ENCODE measurements at regions not wholly inside any gene's neighbourhood (a gene's known extent, or its start where the extent isn't known, plus 50 kb on each side); places are given as distances from the start of the nearest gene placed in this dataset.
A peak's percentile ranks its signal among the peaks of the same experiment; 100 is the strongest.

DNA sequence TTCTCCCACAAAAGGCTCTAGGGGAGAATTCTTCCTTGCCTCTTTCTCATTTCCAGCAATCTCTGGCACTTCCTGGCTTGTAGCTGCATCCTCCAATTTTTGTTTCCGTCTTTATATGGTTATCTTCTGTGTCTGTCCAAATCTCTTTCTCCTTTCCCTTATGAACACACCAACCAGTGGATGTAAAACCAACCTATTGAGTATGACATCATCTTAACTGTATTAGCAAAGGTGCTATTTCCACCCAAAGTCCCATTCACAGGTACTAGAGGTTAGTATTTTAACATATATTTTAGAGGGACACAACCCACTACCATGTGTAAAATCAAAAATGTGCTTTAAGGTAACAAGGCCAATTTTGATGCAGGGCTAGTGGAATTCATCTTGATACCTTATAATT, 129.0 kb downstream of the RAP2A start:
- DNase-seq, result no peak

DNA sequence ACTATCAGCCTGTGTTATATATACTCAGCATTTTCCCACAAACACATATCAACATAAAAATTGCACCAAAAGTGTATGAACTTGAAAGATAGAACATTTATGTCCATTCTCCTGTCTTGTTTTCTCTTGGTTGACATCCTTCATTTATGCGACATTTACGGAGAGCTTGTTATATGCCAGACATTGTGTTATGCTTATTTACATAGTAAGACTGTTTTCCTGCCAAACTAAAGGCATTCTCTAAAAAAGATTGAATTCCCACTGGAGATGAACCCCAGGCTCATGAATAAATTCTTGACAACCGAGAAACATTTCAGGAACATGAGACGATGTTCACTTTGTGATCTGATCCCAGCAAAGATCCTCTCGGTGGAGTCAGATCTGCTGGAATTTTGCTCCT, 131.0 kb downstream of the RAP2A start:
- DNase-seq, result no peak

DNA sequence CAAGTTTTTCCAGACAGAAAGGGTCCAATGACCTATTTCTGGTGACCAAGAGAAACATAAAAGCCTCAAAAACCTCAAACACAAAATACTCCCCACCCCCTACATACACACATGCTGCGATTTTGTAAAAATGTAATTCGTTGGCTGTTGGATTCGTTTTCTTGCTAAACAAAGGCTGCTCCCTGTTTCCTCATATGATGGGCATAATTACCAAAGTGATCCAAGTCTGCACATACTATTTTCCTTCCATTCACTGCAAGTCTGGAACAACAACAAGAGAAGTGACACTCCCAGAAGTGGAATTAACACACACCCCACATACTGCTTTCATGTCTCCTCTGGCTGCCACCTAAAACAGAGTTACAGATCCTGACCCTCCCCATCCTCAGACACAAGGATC, 131.9 kb downstream of the RAP2A start:
- no peak for DNase-seq

DNA sequence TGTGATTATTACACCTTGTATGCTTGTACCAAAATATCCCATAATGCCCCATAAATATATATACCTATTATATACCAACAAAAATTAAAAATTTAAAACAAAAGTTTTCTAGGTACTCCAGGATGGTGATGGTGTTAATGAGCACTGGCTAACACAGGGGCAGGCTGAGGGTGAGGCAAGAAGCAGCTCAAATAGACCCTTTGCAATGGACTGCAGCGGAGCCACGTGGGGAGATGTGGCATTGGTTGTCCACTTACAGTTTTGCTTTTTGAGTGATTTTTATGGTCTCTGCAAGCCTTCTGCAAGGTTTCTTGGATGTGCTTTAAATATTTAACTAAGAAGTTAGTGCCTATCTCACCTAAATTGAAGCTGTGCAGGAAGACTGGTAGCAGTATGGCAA, 132.9 kb downstream of the RAP2A start:
- DNase-seq, result no peak

DNA sequence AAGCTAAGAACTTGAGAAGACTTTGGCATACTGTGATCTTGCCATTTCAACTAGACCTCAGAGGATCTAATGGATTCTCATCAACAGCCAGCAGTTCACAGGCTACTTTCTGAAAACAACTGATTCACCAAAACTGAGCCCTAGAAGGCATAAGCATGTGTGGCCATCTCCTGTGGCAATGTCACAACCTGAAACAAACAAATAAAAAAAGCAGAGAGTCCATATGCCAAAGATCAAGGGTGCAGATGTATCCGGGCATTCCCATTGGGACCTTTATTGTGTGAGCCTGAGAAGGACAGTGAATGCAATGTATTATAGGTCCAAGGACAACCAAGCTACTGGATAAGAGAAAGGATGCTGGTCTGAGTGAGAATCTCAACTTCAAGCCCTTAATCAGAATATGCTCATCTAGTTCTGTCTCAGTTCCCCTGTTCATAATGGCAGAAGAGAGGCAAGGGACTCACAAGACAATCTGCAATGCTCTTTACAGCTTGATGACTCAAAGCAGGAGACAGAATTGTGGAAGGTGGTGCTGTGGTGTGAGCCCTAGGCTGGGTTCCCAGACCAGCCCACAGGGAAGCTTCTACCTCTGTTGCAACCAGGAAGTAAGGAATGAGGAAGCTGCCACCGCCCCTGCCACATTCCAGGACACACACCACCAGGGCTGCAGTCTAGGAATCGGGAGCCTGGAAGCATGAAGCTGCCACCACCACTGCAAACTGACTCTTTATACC, 133.7 kb downstream of the RAP2A start:
- DNase-seq, result no peak

DNA sequence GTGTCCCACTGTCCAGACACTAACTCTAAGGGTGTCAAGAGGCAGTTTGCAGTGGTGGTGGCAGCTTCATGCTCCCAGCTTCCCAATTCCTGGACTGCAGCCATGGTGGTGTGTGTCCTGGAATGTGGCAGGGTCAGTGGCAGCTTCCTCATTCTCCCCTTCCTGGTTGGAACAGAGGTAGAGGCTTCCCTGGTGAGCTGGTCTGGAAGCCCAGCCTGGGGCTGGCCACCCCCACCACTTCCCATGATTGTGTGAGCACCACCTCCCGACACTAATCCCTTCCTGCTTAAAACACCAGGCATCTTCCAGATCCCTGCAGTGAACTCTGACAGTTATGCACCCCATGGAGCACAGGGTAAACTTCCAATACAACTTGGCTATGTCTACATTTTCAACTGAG, 134.9 kb downstream of the RAP2A start:
- DNase-seq, result no peak

DNA sequence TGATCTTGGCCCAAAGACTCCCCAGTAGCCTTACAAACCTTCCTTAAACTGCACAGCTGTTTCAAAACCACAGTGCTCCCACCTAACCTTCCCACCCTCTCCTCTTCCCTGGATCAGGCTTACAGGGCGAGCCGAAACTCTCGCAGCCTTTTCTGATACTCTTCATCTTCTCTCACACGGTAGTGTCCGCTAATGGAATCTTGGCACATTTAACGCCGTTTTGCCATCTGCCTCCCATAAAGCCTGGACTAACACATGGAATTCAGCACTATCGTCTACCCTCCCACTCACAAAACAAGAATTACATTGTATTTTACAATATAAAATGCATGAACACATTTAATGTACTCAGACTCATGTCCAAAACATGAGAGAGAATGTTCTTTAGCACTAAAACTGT, 135.9 kb downstream of the RAP2A start:
- no peak for DNase-seq

DNA sequence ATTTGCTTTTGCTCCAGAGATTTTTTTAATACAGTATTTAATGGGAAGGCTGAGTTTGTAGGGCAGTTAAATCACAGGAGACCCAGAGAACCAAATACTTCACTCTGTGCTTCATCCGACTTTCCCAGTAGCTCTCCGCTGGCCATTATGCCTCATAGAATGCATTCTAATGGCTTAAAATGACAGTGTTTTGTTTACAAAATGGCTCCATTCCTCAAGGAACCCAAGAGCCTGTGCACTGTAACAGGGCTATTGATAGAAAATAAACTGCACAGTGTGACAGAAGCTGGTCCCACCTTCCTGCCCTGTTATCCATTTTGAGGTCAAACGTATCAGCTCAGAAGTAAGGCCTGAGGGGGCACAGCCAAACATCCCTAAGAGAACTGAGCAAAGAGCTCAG, 136.5 kb downstream of the RAP2A start:
- DNase-seq, result no peak

DNA sequence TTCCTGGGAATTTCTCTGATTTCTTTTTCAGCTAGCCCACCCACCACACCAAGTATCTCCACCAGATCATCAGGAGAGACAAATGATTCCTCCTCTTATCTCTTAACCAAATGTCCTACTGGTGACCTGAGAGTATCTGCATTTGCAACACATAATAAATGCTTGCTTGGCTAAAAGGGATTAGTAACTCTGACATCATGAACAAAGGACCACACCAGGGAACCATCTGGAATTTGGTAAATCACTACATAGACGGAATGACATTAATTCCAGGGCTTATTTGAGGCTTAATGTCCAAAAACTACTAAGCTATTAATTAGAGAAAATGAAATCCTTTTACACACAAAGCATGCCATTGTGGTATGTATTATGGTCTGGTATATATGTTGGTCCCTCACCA, 139.0 kb downstream of the RAP2A start:
- no peak for DNase-seq

DNA sequence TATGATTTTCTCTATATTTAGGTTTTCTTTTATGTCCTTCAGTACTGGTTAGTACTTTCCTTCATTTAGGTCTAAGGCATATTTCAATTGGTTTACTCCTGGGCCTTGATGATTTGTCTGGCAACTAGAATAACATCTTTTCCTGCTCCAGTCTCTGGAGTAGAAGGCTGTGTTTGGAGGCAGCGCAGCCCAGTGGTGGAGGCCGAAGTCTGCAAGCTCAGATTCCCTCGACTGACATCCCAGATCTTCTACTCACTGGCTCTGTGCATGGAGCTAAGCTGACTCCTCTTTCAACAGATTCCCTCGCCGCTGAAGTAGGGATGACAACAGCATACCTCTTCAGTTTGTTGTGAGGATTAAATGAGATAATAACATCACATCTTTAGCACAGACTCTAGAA, 141.0 kb downstream of the RAP2A start:
- DNase-seq, result no peak

DNA sequence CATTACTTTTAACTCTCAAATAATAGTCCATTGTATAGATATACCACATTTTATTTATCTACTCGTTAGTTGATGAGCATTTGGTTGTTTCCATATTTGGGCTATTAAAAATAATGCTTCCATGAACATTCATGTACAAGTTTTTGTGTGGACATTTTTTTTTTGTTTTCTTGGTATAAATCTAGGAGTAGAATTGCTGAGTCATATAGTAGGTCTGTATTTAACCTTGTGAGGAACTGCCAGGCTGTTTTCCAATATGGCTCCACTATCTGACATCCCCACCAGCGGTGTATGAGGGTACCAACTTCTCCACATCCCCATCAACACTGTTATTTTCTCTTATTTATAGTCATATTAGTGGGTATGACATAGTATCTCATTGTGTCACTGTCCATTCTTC, 143.1 kb downstream of the RAP2A start:
- DNase-seq, result no peak

DNA sequence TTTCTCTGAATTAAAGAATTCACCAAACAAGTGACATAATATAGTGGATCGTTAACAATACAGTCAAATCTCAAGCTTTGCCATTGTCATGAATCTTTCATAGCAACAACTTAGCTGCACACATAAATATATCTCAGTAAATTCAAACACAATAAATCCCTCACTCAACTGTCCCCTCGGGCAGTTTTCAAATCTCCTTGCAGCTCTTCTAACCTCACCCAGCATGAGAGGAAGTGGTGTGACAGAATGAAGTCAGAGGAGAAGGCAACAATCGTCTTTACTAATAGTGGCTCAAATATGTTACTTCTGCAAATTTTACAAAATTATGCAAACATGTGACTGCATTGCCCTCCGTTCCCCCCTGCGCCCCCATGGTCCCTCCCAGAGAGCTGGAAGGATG, 148.2 kb downstream of the RAP2A start:
- DNase-seq, result no peak

DNA sequence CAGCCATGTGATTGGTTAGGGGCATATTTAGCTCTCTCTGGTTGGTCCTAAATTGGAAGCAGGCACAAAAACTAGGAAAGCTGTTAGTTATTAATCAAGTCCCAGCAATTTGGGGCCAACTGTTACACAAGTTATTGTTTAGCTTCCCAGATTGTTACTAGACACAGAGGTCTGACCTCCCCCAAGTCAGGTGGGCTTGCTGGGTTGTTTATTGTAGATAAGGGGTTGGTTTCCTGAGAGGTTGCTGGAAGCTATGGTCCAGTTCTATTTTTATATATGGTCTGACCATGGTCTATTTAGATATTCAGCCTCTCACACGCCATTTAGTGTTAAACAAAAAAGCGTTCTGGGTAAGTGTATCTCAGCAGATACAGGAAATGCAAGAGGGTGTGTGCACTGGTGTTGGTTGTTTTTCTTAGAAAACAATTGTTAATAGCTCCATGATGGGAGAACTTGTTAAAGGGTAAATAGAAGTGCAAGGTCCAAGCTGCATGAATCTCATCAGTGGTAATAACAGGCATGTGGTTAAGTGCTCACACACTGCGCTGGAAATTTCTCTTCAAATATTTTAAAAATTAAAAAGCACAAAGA, 150.0 kb downstream of the RAP2A start:
- DNase-seq, result no peak

DNA sequence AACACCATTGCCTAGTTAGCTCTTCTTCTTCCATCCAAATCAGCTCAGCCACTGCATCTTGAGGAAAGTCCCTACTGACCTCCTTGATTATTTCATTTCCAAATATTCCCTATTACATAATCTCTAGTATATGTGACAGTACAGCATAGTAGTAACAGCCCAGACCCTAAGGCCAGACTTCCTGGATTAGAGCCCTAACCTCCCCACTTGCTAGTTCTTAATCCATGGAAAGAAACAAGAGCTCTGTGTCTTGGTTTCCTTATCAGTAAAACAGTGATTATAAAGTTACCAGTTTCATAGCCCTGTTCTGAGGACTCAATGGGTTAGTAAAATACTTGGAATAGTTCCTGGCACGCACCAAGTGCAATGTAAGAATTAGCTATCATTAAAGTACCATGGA, 153.0 kb downstream of the RAP2A start:
- DNase-seq, result no peak

DNA sequence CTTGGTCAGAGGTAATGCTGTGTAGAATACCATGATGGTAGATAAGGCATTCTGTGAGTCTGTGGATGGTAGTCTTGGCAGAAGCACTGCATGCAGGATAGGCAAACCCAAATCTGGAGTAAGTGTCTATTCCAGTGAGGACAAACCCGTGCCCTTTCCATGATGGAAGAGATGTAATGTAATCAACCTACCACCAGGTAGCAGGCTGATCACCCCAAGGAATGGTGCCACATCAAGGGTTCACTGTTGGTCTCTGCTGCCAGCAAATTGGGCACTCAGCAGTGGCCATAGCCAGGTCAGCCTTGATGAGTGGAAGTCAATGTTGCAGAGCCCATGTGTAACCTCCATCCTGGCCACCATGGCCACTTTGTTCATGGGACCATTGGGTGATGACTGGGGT, 155.0 kb downstream of the RAP2A start:
- no peak for DNase-seq

DNA sequence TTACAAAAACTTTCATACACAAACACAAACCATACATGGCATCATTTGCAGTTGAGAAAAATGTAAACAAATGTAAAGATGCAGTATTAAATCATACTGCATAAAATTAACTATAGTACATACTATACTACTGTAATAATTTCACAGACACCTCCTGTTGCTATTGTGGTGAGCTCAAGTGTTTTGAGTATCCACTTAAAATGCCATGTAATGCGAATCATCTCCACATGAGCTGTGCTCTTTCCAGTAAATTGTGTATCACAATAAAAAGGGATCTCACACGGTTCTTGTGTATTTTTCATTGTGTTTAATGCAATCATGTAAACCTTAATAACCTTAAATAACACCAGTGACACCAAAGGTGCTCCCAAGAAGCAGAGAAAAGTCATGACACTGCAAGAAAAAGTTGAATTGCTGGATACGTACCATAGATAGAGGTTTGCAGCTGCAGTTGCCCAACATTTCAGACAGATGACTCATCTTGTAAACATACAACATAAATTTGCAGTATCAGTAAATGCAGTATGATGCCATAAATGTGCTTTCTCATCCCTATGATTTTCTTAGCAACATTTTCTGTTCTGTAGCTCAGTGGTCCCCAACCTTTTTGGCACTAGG, 166.6 kb downstream of the RAP2A start:
- DNase-seq, result no peak

DNA sequence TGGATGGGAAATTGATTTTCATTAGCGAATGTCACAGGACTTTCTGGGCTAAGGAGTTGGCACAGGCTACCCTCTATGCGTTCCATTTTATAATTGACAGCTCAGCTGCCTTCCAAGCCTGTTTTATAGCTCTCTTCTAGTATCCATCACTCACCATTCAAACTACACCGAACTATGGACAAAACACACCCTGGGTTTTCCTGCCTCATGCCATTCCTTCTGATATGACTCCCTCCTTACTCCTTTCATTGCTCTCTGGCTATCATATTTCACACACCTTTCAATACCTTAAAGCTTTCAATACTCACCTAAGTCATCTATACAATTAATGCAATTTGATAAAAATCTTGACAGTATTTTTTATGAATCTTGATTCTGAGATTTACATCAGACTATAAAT, 181.3 kb downstream of the RAP2A start:
- no peak for DNase-seq

DNA sequence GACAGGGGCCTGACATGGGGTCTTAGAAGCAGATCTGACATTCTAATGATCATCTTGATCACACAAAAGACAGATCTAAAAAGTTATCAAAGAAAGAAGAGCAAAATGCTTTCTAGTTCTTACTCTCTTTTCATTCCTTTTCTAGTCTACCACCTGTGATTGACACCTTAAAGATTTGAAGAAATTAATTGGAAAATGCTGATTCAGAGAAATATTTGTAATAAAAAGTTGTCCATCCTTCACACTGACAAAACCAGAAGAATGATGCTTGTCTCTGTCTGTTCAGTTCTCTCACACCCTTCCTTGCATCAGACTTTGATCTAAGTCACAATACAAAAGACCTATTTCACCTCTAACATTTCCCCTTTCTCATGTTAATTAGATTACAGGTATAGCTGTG, 182.4 kb downstream of the RAP2A start:
- no peak for DNase-seq

DNA sequence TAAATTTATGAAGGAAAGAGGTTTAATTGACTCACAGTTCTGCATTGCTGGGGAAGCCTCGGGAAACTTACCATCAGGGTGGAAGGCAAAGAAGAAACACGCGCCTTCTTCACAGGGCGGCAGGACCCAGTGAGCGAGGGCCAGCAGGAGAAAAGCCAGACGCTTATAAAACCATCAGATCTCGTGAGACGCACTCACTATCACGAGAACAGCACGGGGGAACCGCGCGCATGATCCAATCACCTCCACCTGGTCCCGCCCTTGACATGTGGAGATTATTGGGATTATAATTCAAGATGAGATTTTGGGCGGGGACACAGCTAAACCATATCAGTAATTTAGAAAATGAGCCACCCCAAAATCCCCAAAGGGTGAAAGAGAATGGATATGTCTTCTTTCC, 187.1 kb downstream of the RAP2A start:
- DNase-seq, result no peak

DNA sequence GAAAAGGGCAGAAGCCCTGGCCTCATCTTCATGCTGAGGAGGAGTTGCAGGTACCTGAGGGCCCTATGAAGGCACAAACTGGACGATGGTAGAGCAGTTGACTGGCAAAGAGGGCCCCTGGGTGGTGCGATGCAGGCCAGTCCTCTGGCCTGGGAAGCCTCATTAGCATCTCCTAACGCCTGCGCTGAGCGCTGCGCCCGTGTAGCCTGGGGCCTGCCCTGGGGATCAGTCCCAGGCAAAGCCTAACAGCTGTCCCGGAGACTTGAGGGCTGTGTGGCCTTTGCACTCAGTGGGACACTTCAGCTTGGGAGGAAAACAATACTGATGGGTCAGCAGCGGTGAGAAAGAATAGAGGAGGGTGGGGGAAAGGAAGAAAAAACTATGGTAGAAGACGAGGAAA, 187.7 kb downstream of the RAP2A start:
- no peak for DNase-seq

DNA sequence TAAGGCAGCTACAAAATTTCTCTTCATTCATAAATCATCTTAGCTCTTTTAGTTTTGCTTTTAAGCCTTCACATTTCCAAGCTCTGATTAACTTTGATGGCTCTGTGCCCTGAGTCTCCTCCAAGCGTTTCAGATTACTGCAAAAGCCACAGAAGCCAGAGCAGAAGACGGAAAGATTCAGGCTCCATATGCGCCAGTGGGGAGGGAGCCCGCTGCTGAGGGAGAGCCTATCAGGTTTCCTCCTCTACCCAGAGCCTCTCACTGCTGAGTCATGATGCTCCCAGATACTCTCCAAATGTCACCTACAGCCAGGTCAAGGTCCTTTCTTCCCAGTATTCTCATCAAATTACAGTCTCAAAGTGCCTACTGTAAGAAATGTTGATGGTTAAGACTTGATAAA, 193.6 kb downstream of the RAP2A start:
- DNase-seq, result peak; percentile 74 to 75

DNA sequence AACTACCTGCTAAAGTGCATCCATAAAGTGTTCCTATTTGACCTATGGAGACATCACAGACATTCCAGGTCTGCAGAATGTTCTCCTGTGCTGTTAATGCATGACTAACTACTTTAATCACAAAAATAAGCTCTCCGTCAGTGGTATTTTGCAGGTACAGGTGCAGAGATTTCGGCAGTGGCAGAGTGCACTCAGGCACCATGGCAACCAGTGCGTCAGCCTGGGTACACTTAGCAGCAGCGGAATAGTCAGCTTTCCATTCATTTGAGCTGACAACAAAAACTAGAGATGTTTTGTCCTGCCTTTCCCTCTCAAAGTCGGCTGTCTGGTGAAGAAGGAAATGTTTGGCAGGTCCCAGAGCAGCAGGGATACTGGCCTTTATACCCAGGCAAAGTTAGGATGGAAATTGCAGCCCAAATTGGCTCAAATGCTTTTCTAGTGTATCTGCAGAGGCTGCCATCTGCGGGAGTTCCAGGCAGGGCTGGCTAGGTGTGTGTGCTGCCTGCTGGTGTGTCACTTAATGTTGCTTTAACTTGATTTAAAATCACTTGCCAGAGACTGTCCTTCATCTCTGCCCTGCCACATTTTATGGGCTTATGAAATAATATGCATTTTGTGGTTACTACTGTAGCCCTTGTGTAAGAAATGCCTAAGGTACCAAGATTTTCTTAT, 195.8 kb downstream of the RAP2A start:
- peak in 1 of 2 donors; percentile 8 for DNase-seq

DNA sequence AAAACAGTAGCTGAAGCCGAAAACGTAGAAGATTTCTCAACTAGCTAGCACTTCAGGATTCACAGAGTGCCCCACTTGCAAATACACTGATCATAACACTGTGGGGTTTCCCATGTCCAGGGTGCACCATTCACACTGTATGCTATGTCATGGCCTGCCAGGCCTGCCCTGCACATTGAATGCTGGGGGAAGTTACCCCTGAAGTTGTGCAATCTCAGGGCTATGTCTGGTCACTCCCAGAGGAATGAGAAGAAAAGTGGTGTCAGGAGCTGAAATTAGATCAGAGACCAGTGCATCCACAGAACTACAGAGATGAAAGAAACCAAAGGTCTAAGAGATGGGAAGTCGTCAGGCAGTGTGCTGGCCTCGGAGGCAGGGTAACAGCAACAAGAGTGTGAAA, 196.8 kb downstream of the RAP2A start:
- no peak for DNase-seq

All from right lung (tissue), 2 donors.